ENCODE measurements at regions not wholly inside any gene's neighbourhood (a gene's known extent, or its start where the extent isn't known, plus 50 kb on each side); places are given as distances from the start of the nearest gene placed in this dataset.

DNA sequence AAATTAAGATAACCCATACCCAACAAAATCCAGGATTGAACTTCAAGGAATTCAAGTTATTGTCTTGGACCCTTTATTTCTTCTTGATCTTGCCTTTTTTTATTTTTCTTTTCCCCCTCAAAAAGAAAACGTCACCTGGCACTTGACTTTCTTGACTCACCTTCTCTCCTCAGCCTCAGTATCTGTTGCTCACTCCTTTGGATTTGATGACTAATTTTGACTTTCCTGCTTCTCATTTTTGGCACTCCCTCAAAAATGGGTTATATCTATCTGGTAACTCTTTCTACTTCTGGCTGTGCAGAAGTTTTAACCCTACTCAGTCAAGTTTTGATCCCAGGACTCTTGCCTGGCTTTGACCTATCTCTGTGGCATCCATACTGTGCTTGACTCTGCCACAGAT lies 66.6 kb upstream of the SPATA31D4 start:
- TF ChIP-seq, protein P1, sequence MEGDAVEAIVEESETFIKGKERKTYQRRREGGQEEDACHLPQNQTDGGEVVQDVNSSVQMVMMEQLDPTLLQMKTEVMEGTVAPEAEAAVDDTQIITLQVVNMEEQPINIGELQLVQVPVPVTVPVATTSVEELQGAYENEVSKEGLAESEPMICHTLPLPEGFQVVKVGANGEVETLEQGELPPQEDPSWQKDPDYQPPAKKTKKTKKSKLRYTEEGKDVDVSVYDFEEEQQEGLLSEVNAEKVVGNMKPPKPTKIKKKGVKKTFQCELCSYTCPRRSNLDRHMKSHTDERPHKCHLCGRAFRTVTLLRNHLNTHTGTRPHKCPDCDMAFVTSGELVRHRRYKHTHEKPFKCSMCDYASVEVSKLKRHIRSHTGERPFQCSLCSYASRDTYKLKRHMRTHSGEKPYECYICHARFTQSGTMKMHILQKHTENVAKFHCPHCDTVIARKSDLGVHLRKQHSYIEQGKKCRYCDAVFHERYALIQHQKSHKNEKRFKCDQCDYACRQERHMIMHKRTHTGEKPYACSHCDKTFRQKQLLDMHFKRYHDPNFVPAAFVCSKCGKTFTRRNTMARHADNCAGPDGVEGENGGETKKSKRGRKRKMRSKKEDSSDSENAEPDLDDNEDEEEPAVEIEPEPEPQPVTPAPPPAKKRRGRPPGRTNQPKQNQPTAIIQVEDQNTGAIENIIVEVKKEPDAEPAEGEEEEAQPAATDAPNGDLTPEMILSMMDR (IDR thresholded peaks at IDR 0.05; ENCODE audit: control extremely low read depth, extremely low read depth, low read depth, missing control alignments): no peak
- ChIA-PET CTCF (no interaction called here), POLR2A (no interaction called here)
- DNase-seq (ENCODE audit: extremely low spot score): no peak

DNA sequence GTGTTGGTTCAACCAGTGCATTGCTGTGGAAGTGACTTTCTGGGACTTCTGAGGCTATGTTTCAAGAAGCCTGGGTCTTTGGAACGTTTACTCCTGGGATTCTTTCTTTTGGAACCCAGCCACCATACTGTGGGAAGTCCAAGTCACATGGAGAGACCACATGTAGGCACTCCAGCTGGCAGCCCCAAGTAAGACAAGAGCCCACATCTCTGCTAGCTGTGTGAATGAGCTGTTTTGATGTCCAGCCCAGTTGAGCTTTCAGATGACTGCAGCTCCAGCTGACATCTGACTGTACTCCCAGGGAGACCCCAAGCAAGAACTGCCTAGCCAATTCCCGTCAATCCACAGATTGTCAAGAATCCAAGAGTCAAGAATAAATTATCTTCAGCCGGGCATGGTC lies 60.1 kb upstream of the SPATA31D4 start:
- TF ChIP-seq, protein P1 (IDR thresholded peaks at IDR 0.05; ENCODE audit: control extremely low read depth, extremely low read depth, low read depth, missing control alignments): no peak
- ChIA-PET CTCF (no interaction called here), POLR2A (no interaction called here)
- no peak for DNase-seq (ENCODE audit: extremely low spot score)

DNA sequence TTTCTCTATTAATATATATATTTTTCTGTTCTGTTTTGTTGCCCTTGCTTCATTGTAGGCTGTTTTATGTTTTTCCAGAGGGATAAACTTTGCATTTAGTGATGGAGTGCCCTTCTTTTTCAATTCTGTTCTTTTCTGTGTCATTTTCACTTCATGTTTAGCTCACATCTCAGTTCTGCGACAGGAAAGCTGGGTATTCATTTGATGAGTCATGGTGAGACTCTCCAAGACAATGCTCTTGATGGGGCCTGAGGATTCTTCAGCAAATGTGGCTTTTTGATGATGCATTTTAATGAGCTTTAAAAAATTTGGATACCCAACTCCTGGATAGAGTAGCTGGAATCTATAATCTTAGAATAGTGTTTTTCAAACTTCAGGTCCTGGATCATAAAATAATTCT lies 56.5 kb upstream of the SPATA31D4 start:
- TF ChIP-seq, protein P1 (IDR thresholded peaks at IDR 0.05; ENCODE audit: control extremely low read depth, extremely low read depth, low read depth, missing control alignments): no peak
- DNase-seq (ENCODE audit: extremely low spot score): no peak
- POLR2A ChIA-PET: no interaction called here
- CTCF ChIA-PET: no interaction called here

DNA sequence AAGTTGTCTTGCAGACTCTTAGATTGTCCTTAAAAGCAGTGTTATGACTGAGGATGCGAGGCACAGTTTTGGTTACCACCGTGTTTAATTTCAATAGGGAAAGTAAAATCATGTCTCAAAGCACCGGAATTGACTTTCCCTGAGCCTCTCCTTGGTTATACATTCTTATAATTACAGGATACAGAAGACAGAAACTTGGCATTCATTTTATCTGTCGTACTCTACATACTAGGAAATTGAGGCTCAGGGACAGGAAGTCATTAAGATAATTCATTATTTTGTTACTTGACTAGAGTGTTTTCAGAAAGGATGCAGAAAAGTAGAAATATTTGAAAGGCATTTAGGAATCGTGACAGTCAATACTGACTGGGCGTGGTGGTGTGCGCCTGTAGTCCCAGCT lies 54.0 kb upstream of the SPATA31D4 start:
- POLR2A ChIA-PET: no interaction called here
- TF ChIP-seq, protein P1 (IDR thresholded peaks at IDR 0.05; ENCODE audit: control extremely low read depth, extremely low read depth, low read depth, missing control alignments): no peak
- CTCF ChIA-PET: no interaction called here
- no peak for DNase-seq (ENCODE audit: extremely low spot score)

DNA sequence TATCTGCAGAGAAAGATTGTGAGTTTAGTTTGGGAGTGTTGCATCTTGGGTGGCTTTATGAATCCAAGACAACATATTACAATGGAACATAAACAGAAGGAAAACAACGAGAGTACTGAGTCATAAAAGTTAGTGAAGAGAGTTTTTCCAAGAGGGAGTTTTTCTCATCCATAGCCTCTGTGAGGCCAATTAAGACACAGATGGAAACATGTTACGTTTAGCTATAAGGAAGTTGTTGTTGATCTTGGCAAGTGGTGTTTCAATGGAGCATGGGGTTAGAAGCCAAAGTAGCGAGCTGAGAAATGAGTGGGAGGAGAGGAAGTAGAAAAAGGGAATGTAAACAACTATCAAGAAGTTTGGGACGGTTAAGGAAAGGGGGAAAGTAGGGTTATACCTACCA lies 53.3 kb upstream of the SPATA31D4 start:
- TF ChIP-seq, protein P1 (IDR thresholded peaks at IDR 0.05; ENCODE audit: control extremely low read depth, extremely low read depth, low read depth, missing control alignments): no peak
- POLR2A ChIA-PET: no interaction called here
- CTCF ChIA-PET: interaction anchor here (1.4 kb wide), 1 partner anchor 11 kb away, joined by 3 read pairs; no protein-coding TSS in a partner anchor
- no peak for DNase-seq (ENCODE audit: extremely low spot score)

DNA sequence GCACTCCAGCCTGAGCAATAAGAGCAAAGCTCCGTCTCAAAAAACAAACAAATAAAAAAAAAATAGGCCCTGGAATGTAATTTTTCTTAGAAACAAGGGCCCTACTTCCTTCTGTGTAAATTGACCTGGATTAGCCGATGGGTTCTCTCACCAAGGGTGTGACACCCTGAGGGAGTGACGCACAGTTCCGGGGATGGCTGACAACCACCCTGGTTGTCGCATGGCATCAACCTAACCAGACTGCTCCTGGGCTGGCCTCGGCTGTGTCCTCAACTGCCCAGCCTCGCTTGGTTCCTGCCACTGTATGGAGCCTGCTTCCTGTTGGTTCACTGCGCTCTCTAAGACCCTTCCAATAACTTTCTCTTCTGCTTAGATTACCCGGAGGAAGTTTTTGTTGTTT lies 51.2 kb upstream of the SPATA31D4 start:
- POLR2A ChIA-PET: no interaction called here
- CTCF ChIA-PET: no interaction called here
- TF ChIP-seq, protein P1 (IDR thresholded peaks at IDR 0.05; ENCODE audit: control extremely low read depth, extremely low read depth, low read depth, missing control alignments): no peak

More for the DNA sequence above, 51.2 kb upstream of the SPATA31D4 start:
- DNase-seq (ENCODE audit: extremely low spot score): no peak

All from GM10248 (cell line).